HUES64 (cell line): ENCODE measurements at regions not wholly inside any gene's neighbourhood (a gene's known extent, or its start where the extent isn't known, plus 50 kb on each side); places are given as distances from the start of the nearest gene placed in this dataset.

Experiments used
- H3K27ac ChIP-seq: 2 replicates; pipeline ENCODE4 v1.7.0; 2013; ENCODE audit warnings: low read depth, low read length, inconsistent platforms
- H3K27me3 ChIP-seq: 2 replicates; pipeline ENCODE4 v1.6.1; 2013; ENCODE audit warnings: mild to moderate bottlenecking, low read length; ENCODE audit not compliant: insufficient read depth
- H3K36me3 ChIP-seq: 2 replicates; pipeline ENCODE4 v1.6.1; 2013; ENCODE audit warnings: mild to moderate bottlenecking, low read length; ENCODE audit not compliant: insufficient read depth
- H3K4me1 ChIP-seq: 2 replicates; pipeline ENCODE4 v1.6.1; 2013; ENCODE audit warnings: mild to moderate bottlenecking, low read length, moderate library complexity; ENCODE audit not compliant: insufficient read depth
- H3K4me3 ChIP-seq: 2 replicates; pipeline ENCODE4 v1.5.1; 2013; ENCODE audit warnings: mild to moderate bottlenecking, low read length, moderate library complexity
- H3K9ac ChIP-seq: 2 replicates; pipeline ENCODE4 v1.6.1; 2013; ENCODE audit warnings: mild to moderate bottlenecking, low read depth, low read length
- H3K9me3 ChIP-seq: 2 replicates; pipeline ENCODE4 v1.6.1; 2013; ENCODE audit warnings: low read depth, low read length; ENCODE audit not compliant: insufficient read depth
- WGBS: fragments of 150-250, 120-280 bp; methylation state at CpG from one replicate; pipeline ENCODE4 v1.1.7; 2013; ENCODE audit warnings: missing lambda C conversion rate; 5-methylcytosine and 5-hydroxymethylcytosine counted together

GRCh38 chr15:39391230-39391629, 189.6 kb upstream of the THBS1 start:
- Histone ChIP-seq H3K9me3 (no peaks in the 10 kb centered on the region), H3K4me3 (no peak overlapping the region), H3K9ac (no peak overlapping the region), H3K4me1 (no peaks in the 10 kb centered on the region), H3K27me3 (no peaks in the 10 kb centered on the region), H3K27ac (no peak overlapping the region), H3K36me3 (no peaks in the 10 kb centered on the region)
- 97% methylated on average over 5 of the region's 5 CpGs for WGBS

- no peak overlapping the region for H3K4me3 ChIP-seq
- 86% methylated on average over 3 of the region's 4 CpGs for WGBS
- H3K36me3 ChIP-seq: no peaks in the 10 kb centered on the region
- H3K4me1 ChIP-seq: no peaks in the 10 kb centered on the region
- no peak overlapping the region for H3K27ac ChIP-seq
- no peaks in the 10 kb centered on the region for H3K9me3 ChIP-seq
- no peak overlapping the region for H3K9ac ChIP-seq
- H3K27me3 ChIP-seq: no peaks in the 10 kb centered on the region
Measured at GRCh38 chr15:39392469-39393047, 188.3 kb upstream of the THBS1 start.

GRCh38 chr15:39393575-39394335, 187.1 kb upstream of the THBS1 start:
- Histone ChIP-seq H3K27ac (no peak overlapping the region), H3K4me3 (no peak overlapping the region), H3K9me3 (no peaks in the 10 kb centered on the region), H3K36me3 (no peaks in the 10 kb centered on the region), H3K27me3 (no peaks in the 10 kb centered on the region), H3K9ac (no peak overlapping the region), H3K4me1 (no peaks in the 10 kb centered on the region)
- 85% methylated on average over 4 of the region's 4 CpGs for WGBS

- Histone ChIP-seq H3K9ac (no peak overlapping the region), H3K27ac (no peak overlapping the region), H3K4me1 (no peaks in the 10 kb centered on the region), H3K4me3 (no peak overlapping the region), H3K27me3 (no peaks in the 10 kb centered on the region), H3K36me3 (no peaks in the 10 kb centered on the region), H3K9me3 (no peaks in the 10 kb centered on the region)
Measured at GRCh38 chr15:39394496-39394895, 186.4 kb upstream of the THBS1 start.

DNA sequence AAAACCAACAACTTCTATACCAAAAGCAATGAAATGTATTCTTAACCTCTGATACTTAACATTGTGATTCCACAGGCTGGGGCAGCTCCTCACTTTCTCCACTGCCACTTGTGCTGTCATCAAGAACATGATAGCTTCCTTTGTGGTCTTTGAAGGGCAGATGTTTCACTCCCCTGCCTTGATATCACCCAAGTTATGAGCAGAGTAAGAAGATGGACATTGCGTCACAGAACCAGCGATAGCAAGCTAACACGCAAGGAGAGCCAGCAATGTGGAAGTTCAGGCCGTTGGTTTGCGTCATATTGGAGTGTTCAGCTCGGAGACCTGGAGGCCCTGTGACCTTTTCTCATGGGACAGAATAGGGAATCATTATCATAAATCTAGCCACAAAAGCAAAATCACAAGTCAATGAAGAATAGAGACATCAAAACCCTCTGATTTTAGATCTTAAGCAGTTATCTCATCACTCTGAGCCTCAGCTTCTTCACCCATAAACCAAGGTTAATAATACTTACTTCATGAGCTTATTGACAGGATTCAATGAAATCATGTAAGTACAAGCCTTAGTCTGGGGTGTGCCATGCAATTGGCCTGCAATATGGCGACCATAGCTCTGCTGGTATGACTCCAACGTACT, 183.8 kb upstream of the THBS1 start:
- H3K4me3 ChIP-seq: no peak overlapping the region
- H3K27ac ChIP-seq: no peak overlapping the region
- H3K9me3 ChIP-seq: no peaks in the 10 kb centered on the region
- H3K4me1 ChIP-seq: no peaks in the 10 kb centered on the region
- H3K27me3 ChIP-seq: no peaks in the 10 kb centered on the region
- H3K36me3 ChIP-seq: no peaks in the 10 kb centered on the region
- no peak overlapping the region for H3K9ac ChIP-seq
- WGBS: 93% methylated on average over 8 of the region's 8 CpGs

DNA sequence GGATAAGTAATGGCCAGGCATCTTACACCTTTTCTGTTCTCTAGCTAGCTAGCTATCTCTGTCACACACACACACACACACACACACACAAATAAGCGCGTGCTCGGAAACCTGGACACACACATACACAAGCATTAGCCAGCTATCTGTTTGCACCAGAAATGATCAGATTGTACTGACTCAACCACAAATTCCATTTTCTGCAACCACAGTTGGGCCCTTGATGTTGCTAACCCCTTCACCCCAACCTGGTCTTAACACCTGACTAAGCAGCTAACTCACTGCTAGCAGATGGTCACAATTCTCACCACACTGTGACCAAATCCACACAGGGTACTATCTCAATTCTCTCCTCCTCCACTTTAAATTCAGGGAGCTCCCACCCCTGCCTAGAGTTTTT, 183.0 kb upstream of the THBS1 start:
- no peaks in the 10 kb centered on the region for H3K27me3 ChIP-seq
- no peaks in the 10 kb centered on the region for H3K9me3 ChIP-seq
- 95% methylated on average over 3 of the region's 3 CpGs for WGBS
- H3K27ac ChIP-seq: no peak overlapping the region
- no peaks in the 10 kb centered on the region for H3K4me1 ChIP-seq
- H3K4me3 ChIP-seq: no peak overlapping the region
- no peaks in the 10 kb centered on the region for H3K36me3 ChIP-seq
- no peak overlapping the region for H3K9ac ChIP-seq

GRCh38 chr15:39399600-39399999, 181.3 kb upstream of the THBS1 start:
- Histone ChIP-seq H3K27ac (no peak overlapping the region), H3K36me3 (no peaks in the 10 kb centered on the region), H3K27me3 (no peaks in the 10 kb centered on the region), H3K4me3 (no peak overlapping the region), H3K9ac (no peak overlapping the region), H3K4me1 (no peaks in the 10 kb centered on the region), H3K9me3 (no peaks in the 10 kb centered on the region)
- 93% methylated on average over 2 of the region's 2 CpGs for WGBS

DNA sequence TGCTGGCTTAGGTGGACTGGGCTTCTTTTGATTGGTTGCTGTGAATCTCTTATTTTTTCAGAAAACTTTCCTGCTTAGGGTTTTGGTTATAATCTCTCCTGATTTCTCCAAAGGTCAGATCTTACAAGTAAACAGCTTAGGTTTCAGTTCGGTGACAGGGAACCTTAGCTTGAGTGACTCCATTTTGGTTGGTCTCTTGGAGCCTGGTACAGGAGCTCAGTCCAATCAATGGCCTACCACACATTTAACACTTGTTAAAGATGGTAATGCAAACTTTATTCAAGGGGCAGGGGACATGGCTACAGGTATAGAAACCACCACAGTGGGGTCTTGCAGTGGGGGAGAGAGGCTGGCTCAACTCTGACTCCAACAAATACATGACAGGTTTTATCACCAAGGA, 180.9 kb upstream of the THBS1 start:
- H3K9ac ChIP-seq: no peak overlapping the region
- no peaks in the 10 kb centered on the region for H3K36me3 ChIP-seq
- no peaks in the 10 kb centered on the region for H3K27me3 ChIP-seq
- WGBS: 92% methylated on average over 1 of the region's 1 CpG
- no peak overlapping the region for H3K4me3 ChIP-seq
- no peaks in the 10 kb centered on the region for H3K4me1 ChIP-seq
- no peaks in the 10 kb centered on the region for H3K9me3 ChIP-seq
- H3K27ac ChIP-seq: no peak overlapping the region

GRCh38 chr15:39400821-39401550, 179.9 kb upstream of the THBS1 start:
- Histone ChIP-seq H3K9me3 (no peaks in the 10 kb centered on the region), H3K4me1 (no peaks in the 10 kb centered on the region), H3K9ac (no peak overlapping the region), H3K27ac (no peak overlapping the region), H3K4me3 (no peak overlapping the region), H3K36me3 (no peaks in the 10 kb centered on the region), H3K27me3 (no peaks in the 10 kb centered on the region)
- 90% methylated on average over 3 of the region's 7 CpGs for WGBS

DNA sequence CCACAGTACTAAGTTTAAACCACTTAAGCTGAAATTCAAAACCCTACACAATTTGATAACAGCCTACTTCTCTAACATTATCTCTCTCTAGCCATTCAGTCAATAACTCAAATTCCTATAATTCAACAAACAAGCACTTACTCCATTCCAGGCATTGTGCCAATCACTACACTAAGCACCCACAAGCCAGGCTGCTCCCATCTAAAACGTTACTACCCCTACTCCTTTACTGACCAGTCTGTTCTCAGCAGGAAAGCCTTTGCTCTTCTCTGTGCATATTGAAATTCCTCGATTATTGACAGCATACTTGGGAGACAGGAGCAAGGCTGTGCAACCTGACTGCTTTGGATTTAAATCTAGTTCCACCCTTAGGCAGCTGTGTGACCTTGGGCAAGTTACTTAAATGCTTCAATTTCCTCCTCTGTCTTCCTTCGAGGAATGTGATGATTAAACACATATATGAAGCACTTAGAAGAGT, 177.2 kb upstream of the THBS1 start:
- WGBS: 89% methylated on average over 3 of the region's 3 CpGs
- Histone ChIP-seq H3K9me3 (no peaks in the 10 kb centered on the region), H3K4me3 (no peak overlapping the region), H3K4me1 (no peaks in the 10 kb centered on the region), H3K9ac (no peak overlapping the region), H3K27ac (no peak overlapping the region), H3K36me3 (no peaks in the 10 kb centered on the region), H3K27me3 (no peaks in the 10 kb centered on the region)

- H3K4me1 ChIP-seq: no peaks in the 10 kb centered on the region
- no peaks in the 10 kb centered on the region for H3K27me3 ChIP-seq
- 89% methylated on average over 5 of the region's 5 CpGs for WGBS
- no peak overlapping the region for H3K27ac ChIP-seq
- H3K36me3 ChIP-seq: no peaks in the 10 kb centered on the region
- no peak overlapping the region for H3K9ac ChIP-seq
- no peaks in the 10 kb centered on the region for H3K9me3 ChIP-seq
- no peak overlapping the region for H3K4me3 ChIP-seq
Measured at GRCh38 chr15:39404767-39405181, 176.1 kb upstream of the THBS1 start.
